ENCODE measurements at regions not wholly inside any gene's neighbourhood (a gene's known extent, or its start where the extent isn't known, plus 50 kb on each side); places are given as distances from the start of the nearest gene placed in this dataset.

- no peak for TF ChIP-seq ZFX (IDR thresholded peaks at IDR 0.05; ENCODE audit: borderline replicate concordance)
- no peak for TF ChIP-seq CTCF (IDR thresholded peaks at IDR 0.05)
- H3K27ac ChIP-seq, result no peak overlapping the region
Observed at GRCh38 chr14:95796788-95797187, 79.8 kb upstream of the TUNAR start.

- TF ChIP-seq CTCF (IDR thresholded peaks at IDR 0.05), result no peak
- TF ChIP-seq ZFX (IDR thresholded peaks at IDR 0.05; ENCODE audit: borderline replicate concordance), result no peak
Observed at GRCh38 chr14:95787941-95788340, 74.0 kb upstream of the TCL1A start.

GRCh38 chr14:95786566-95786965 lies 72.6 kb upstream of the TCL1A start:
- no peak for TF ChIP-seq CTCF (IDR thresholded peaks at IDR 0.05)
- TF ChIP-seq ZFX (IDR thresholded peaks at IDR 0.05; ENCODE audit: borderline replicate concordance), result no peak
- H3K27ac ChIP-seq, result no peak overlapping the region

More at GRCh38 chr14:95787941-95788340, 74.0 kb upstream of the TCL1A start:
- H3K27ac ChIP-seq, result no peak overlapping the region

- TF ChIP-seq ZFX (IDR thresholded peaks at IDR 0.05; ENCODE audit: borderline replicate concordance), result no peak
- no peak for TF ChIP-seq CTCF (IDR thresholded peaks at IDR 0.05)
- H3K27ac ChIP-seq, result no peak overlapping the region
Observed at GRCh38 chr14:95784137-95784536, 70.2 kb upstream of the TCL1A start.

- no peak overlapping the region for H3K27ac ChIP-seq
- TF ChIP-seq CTCF (IDR thresholded peaks at IDR 0.05), result no peak
- no peak for TF ChIP-seq ZFX (IDR thresholded peaks at IDR 0.05; ENCODE audit: borderline replicate concordance)
Observed at GRCh38 chr14:95776798-95777534, 63.0 kb upstream of the TCL1A start.

GRCh38 chr14:95774265-95775160 lies 60.6 kb upstream of the TCL1A start:
- no peak overlapping the region for H3K27ac ChIP-seq
- TF ChIP-seq CTCF (IDR thresholded peaks at IDR 0.05), result peak; percentile 89
- no peak for TF ChIP-seq ZFX (IDR thresholded peaks at IDR 0.05; ENCODE audit: borderline replicate concordance)

GRCh38 chr14:95770777-95771176 lies 56.9 kb upstream of the TCL1A start:
- H3K27ac ChIP-seq, result no peak overlapping the region
- TF ChIP-seq CTCF (IDR thresholded peaks at IDR 0.05), result no peak
- no peak for TF ChIP-seq ZFX (IDR thresholded peaks at IDR 0.05; ENCODE audit: borderline replicate concordance)

Data from 22Rv1 (cell line).